HG02678 (cell line): ENCODE measurements at regions not wholly inside any gene's neighbourhood (a gene's known extent, or its start where the extent isn't known, plus 50 kb on each side); places are given as distances from the start of the nearest gene placed in this dataset.
"Not testable (repeated sequence)": the region's sequence is repeated elsewhere in the genome, so short reads cannot be mapped to it uniquely, and the experiment has no call there.

ENCODE experiments used
- ATAC-seq: cut with Tn5 transposase; IDR thresholded peaks from one replicate; pipeline ENCODE4 v1.9.1; 2021; ENCODE audit warnings: mild to moderate bottlenecking, moderate library complexity; ENCODE audit not compliant: unreplicated experiment

- no peak for ATAC-seq
Observed at GRCh38 chr10:118913825-118914224, 115.7 kb upstream of the NANOS1 start.

- no peak for ATAC-seq
Observed at GRCh38 chr10:118914629-118915028, 114.9 kb upstream of the NANOS1 start.

- no peak for ATAC-seq
Observed at GRCh38 chr10:118915161-118915560, 114.4 kb upstream of the NANOS1 start.

DNA sequence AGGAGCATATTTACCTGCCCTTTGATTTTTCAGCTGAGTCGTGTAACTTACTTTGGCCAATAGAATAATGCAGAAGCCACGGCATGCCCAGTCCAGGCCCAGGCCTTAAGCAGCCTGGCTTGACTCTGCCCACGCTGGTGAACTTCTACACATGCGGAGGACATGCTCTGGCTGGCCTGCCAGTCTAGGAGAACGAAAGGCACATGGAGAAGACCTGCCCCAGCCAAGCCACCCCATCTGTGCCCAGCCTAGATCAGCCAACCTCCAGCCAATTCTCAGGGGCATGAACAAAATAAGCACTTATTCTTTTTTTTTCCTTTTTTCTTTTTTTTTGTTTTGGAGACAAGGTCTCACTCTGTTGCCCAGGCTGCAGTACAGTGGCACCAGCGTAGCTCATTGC is 112.7 kb upstream of the NANOS1 start:
- ATAC-seq: no peak

GRCh38 chr10:118917701-118918100 is 111.8 kb upstream of the NANOS1 start:
- ATAC-seq: no peak

DNA sequence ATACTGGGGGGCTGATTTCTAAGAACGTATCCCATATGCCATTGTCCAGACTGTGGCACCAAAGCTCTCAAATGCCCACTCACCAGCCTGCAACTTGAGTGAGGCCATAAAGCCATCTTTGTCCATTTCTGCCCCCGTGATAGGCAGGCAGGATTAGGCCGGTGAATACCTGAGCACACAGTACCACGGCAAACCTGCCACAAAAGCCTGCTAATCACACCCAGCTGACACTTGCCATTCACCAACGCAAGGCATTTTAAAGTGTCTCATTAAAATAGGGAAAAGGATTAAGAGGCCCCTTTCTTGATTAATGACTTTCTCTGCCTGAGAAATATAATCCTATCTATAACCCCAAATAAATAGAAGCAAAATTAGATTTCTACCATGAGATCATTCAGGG is 111.4 kb upstream of the NANOS1 start:
- ATAC-seq: no peak

- no peak for ATAC-seq
Observed at GRCh38 chr10:118918587-118918986, 110.9 kb upstream of the NANOS1 start.

DNA sequence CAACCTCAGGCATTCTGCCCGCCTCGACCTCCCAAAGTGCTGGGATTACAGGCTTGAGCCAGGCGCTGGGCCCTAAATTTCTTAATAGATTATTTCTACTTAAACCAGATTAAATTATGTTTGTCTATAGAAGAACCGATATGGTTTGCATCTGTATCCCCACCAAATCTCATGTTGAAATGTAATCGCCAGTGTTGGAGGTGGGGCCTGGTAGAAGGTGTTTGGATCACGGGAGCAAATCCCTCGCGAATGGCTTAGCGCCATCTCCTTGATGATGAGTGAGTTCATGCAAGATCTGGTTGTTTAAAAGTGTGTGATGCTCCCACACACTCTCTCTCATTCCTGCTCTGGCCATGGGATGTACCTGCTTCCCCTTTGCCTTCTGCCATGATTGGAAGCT is 109.3 kb upstream of the NANOS1 start:
- ATAC-seq: no peak

GRCh38 chr10:118922226-118922625 is 107.3 kb upstream of the NANOS1 start:
- no peak for ATAC-seq

DNA sequence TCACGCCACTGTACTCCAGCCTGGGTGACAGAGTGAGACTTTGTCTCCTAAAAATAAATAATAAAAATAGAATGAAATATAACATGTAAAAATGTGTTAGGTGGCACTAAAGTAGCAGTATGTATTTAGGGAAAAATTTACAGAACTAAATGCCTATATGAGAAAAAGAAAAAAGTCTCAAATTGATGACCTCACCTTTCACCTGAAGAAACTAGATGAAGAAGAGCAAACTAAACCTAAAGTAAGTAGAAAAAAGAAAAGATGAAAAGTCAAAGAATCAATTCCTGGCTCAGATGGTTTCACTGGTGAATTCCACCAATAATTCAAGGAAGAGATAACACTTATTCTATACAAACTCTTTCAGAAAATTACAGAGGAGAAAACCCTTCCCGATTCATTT is 106.5 kb upstream of the NANOS1 start:
- no peak for ATAC-seq

GRCh38 chr10:118924493-118924892 is 105.0 kb upstream of the NANOS1 start:
- ATAC-seq: no peak

GRCh38 chr10:118925404-118926071 is 104.0 kb upstream of the NANOS1 start:
- no peak for ATAC-seq

- no peak for ATAC-seq
Observed at GRCh38 chr10:118926072-118926417, 103.5 kb upstream of the NANOS1 start.

DNA sequence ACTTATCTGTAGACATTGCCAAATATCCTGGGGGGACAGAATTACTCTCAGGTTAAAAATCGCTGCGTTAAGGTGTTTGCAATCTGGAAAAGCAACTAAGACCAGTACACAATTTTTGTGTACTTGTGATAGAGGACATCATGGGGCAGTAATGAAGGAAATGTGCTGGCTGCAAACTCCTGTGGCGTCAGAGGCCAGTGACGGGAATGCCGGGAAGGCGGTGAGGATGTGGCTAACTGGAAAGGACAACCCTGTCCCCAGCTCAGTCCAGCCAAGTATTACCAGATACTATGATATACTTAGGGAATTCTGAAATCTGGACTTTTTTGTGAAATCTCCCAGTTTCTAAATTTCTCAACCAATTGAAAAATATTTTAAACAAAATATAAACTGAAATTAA is 103.1 kb upstream of the NANOS1 start:
- no peak for ATAC-seq

- ATAC-seq: no peak
Observed at GRCh38 chr10:118926903-118927302, 102.6 kb upstream of the NANOS1 start.

DNA sequence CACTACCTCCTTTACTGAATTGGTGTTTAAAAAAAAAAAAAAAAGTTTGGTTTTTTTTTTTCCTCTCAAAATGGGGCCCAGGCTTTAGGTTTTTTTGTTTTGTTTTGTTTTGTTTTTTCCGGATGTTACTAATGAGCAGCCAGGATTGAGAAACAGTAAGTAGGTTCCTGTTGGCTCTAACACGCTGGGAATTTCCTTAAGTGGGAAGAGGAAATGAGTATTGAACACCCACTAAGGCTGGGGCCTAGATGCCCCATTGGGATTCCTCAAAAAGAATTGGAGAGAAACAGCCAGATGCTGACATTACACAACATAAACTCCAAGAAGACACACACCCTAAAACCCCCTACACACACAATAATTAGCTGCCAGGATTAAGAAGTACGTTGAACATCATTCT is 102.2 kb upstream of the NANOS1 start:
- ATAC-seq: no peak

DNA sequence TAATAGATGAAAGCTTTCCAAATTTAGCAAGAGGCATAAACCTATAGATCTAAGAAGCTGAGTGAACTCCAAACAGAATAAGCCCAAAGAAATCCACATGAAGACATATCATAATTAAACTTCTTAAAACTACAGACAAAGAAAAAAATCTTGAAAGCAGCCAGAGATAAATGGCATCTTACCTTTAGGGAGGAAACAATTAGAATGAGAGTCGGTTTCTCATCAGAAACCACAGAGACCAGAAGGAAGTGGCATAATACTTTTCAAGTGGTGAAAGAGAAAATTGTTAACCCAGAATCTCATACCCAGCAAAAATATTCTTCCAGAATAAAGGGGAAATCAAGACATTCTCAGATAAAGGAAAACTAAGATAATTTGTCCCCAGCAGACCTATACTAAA is 98.9 kb upstream of the NANOS1 start:
- ATAC-seq: no peak

- no peak for ATAC-seq
Observed at GRCh38 chr10:118931436-118931835, 98.1 kb upstream of the NANOS1 start.

- not testable (repeated sequence) for ATAC-seq
Observed at GRCh38 chr10:118932154-118932553, 97.4 kb upstream of the NANOS1 start.

GRCh38 chr10:118937226-118937625 is 92.3 kb upstream of the NANOS1 start:
- ATAC-seq: no peak

GRCh38 chr10:118939211-118940007 is 90.1 kb upstream of the NANOS1 start:
- no peak for ATAC-seq

GRCh38 chr10:118940386-118940785 is 89.1 kb upstream of the NANOS1 start:
- ATAC-seq: no peak

- ATAC-seq: no peak
Observed at GRCh38 chr10:118943253-118943652, 86.3 kb upstream of the NANOS1 start.
